Stimulated activated CD8-positive, alpha-beta memory T cell treated with anti-CD3 and anti-CD28 coated beads, Interleukin-15, amount 100 ng/mL, for 24 hours (primary cell): ENCODE measurements at regions not wholly inside any gene's neighbourhood (a gene's known extent, or its start where the extent isn't known, plus 50 kb on each side); places are given as distances from the start of the nearest gene placed in this dataset.

ENCODE experiments used
- DNase-seq: peaks from one replicate; pipeline ENCODE4 v3.0.0-alpha.2; 2020; ENCODE audit warnings: low read depth

GRCh38 chr22:46090631-46091201 lies 59.6 kb upstream of the PPARA start:
- no peak for DNase-seq

- DNase-seq: no peak
Measured at GRCh38 chr22:46091277-46091977, 58.9 kb upstream of the PPARA start.

GRCh38 chr22:46092011-46092410 lies 58.3 kb upstream of the PPARA start:
- DNase-seq: no peak

GRCh38 chr22:46092670-46093410 lies 57.5 kb upstream of the PPARA start:
- DNase-seq: no peak

- DNase-seq: no peak
Measured at GRCh38 chr22:46093796-46094195, 56.5 kb upstream of the PPARA start.

GRCh38 chr22:46094676-46095075 lies 55.6 kb upstream of the PPARA start:
- DNase-seq: no peak

GRCh38 chr22:46096051-46096450 lies 54.3 kb upstream of the PPARA start:
- no peak for DNase-seq

GRCh38 chr22:46096706-46097230 lies 53.6 kb upstream of the PPARA start:
- DNase-seq: no peak

GRCh38 chr22:46097268-46097900 lies 52.9 kb upstream of the PPARA start:
- no peak for DNase-seq

- no peak for DNase-seq
Measured at GRCh38 chr22:46098525-46099475, 51.5 kb upstream of the PPARA start.

- DNase-seq: no peak
Measured at GRCh38 chr22:46099740-46100139, 50.6 kb upstream of the PPARA start.

GRCh38 chr22:46100401-46101105 lies 49.8 kb upstream of the PPARA start:
- no peak for DNase-seq
